Parathyroid adenoma (tissue), 2 donors: ENCODE measurements at regions not wholly inside any gene's neighbourhood (a gene's known extent, or its start where the extent isn't known, plus 50 kb on each side); places are given as distances from the start of the nearest gene placed in this dataset.
"Not testable (repeated sequence)": the region's sequence is repeated elsewhere in the genome, so short reads cannot be mapped to it uniquely, and the experiment has no call there.

Source experiments
- H2AFZ ChIP-seq: fragments of 300-600 bp; sonication (generic); one replicate; pipeline ENCODE4 v1.7.0; 2017; ENCODE audit warnings: antibody characterized with exemption, mild to moderate bottlenecking
- H3K27ac ChIP-seq: fragments of 300-600 bp; sonication (generic); one replicate; pipeline ENCODE4 v1.7.0; 2017
- H3K27me3 ChIP-seq: fragments of 300-600 bp; sonication (generic); one replicate; pipeline ENCODE4 v1.7.0; 2017; ENCODE audit warnings: low read length; ENCODE audit not compliant: control insufficient read depth, insufficient read depth
- H3K36me3 ChIP-seq: fragments of 300-600 bp; sonication (generic); one replicate; pipeline ENCODE4 v1.7.0; 2017; ENCODE audit warnings: low read length; ENCODE audit not compliant: control insufficient read depth, insufficient read depth
- H3K4me1 ChIP-seq: fragments of 300-600 bp; sonication (generic); one replicate; pipeline ENCODE4 v1.7.0; 2017; ENCODE audit warnings: control low read depth
- H3K4me2 ChIP-seq: fragments of 300-600 bp; sonication (generic); one replicate; pipeline ENCODE4 v1.7.0; 2017; ENCODE audit warnings: low read length
- H3K4me3 ChIP-seq: fragments of 300-600 bp; sonication (generic); one replicate; pipeline ENCODE4 v1.7.0; 2017; ENCODE audit warnings: low read depth, low read length
- H3K79me2 ChIP-seq: fragments of 300-600 bp; sonication (generic); one replicate; pipeline ENCODE4 v1.7.0; 2017; ENCODE audit warnings: control low read depth
- H3K9ac ChIP-seq: fragments of 300-600 bp; sonication (generic); one replicate; pipeline ENCODE4 v1.7.0; 2017; ENCODE audit warnings: mild to moderate bottlenecking
- H3K9me3 ChIP-seq: fragments of 300-600 bp; sonication (generic); one replicate; pipeline ENCODE4 v1.7.0; 2017; ENCODE audit warnings: low read length; ENCODE audit not compliant: control insufficient read depth
- CTCF ChIP-seq: fragments of 300-600 bp; sonication (generic); IDR thresholded peaks from one replicate; pipeline ENCODE4 v1.7.0; 2017; ENCODE audit warnings: antibody characterized with exemption, mild to moderate bottlenecking
- donor health status: primary hyperparathyroidism.

DNA sequence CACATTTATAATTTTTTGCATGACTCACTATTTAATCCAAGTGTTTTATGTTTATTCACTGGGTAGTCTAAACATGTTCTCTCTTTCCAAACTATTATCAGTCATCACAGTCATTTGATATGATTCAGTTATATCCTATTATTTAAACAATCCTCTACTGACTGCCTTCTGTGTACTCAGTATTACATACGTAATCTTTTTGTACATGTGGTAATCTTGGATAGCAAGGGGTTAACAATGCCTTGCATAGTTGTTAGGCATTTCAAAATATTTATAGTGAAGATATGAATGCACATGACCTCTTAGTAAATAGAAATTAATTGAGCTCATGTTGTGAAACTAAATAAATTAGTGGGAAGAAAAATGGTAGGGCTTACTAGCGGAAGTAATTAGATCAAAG, 379.4 kb upstream of the KIAA1217 start:
- Histone ChIP-seq H3K79me2 (no peaks in the 10 kb centered on the region), H3K9me3 (no peaks in the 10 kb centered on the region), H3K36me3 (no peaks in the 10 kb centered on the region), H2AFZ (no peak overlapping the region), H3K9ac (no peak overlapping the region), H3K4me3 (no peak overlapping the region), H3K27ac (no peak overlapping the region), H3K4me1 (peaks cover 6% of the 10 kb centered on the region), H3K4me2 (no peak overlapping the region), H3K27me3 (no peaks in the 10 kb centered on the region)
- TF ChIP-seq CTCF = no peak

DNA sequence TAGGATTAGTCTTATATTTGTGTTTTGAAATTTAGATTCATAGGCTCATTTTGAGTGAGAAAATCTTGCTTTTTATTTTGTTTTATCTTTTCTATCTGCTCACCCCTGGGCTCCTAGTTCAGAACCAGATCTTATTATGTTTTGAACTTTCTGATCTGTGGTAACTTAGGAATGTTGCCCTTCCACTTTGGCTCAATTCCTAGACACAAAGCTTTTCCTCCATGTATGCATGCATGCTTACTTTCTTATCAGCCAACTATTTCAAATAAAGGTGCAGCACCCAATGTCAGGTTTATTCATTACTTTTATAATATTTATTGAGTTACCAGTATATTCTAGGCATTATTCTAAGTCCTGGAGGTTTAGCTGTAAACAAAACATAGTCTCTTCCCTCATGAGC, 374.8 kb upstream of the KIAA1217 start:
- no peaks in the 10 kb centered on the region for H3K27me3 ChIP-seq
- H3K79me2 ChIP-seq = no peaks in the 10 kb centered on the region
- peaks cover 6% of the 10 kb centered on the region for H3K4me1 ChIP-seq
- no peaks in the 10 kb centered on the region for H3K36me3 ChIP-seq
- H3K9me3 ChIP-seq = no peaks in the 10 kb centered on the region
- H3K9ac ChIP-seq = no peak overlapping the region
- no peak for TF ChIP-seq CTCF
- no peak overlapping the region for H3K4me3 ChIP-seq
- H2AFZ ChIP-seq = no peak overlapping the region
- H3K4me2 ChIP-seq = no peak overlapping the region
- no peak overlapping the region for H3K27ac ChIP-seq

DNA sequence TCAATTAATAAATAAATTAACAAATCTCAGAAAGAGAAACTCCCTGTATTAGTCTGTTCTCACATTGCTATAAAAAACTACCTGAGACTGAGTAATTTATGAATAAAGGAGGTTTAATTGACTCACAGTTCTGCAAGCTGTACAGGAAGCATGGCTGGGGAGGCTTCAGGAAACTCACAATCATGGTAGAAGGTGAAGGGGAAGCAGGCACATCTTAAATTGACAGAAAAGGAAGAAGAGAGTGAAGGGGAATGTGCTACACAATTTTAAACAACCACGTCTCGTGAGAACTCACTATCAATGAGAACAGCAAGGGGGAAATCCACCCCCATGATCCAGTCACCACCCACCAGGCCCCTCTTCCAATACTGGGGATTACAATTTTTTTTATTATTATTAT, 358.3 kb upstream of the KIAA1217 start:
- no peak overlapping the region for H3K27ac ChIP-seq
- no peaks in the 10 kb centered on the region for H3K79me2 ChIP-seq
- H3K4me3 ChIP-seq = no peak overlapping the region
- H3K4me1 ChIP-seq = no peaks in the 10 kb centered on the region
- no peak overlapping the region for H3K9ac ChIP-seq
- no peak overlapping the region for H2AFZ ChIP-seq
- H3K4me2 ChIP-seq = no peak overlapping the region
- no peaks in the 10 kb centered on the region for H3K36me3 ChIP-seq
- H3K27me3 ChIP-seq = no peaks in the 10 kb centered on the region
- no peaks in the 10 kb centered on the region for H3K9me3 ChIP-seq
- TF ChIP-seq CTCF = no peak

GRCh38 chr10:23859598-23859997, 349.3 kb upstream of the KIAA1217 start:
- H3K4me1 ChIP-seq = no peaks in the 10 kb centered on the region
- no peak overlapping the region for H3K27ac ChIP-seq
- H3K4me3 ChIP-seq = no peak overlapping the region
- H3K9me3 ChIP-seq = no peaks in the 10 kb centered on the region
- no peak for TF ChIP-seq CTCF
- no peak overlapping the region for H3K9ac ChIP-seq
- H3K79me2 ChIP-seq = no peaks in the 10 kb centered on the region
- no peak overlapping the region for H2AFZ ChIP-seq
- no peak overlapping the region for H3K4me2 ChIP-seq
- no peaks in the 10 kb centered on the region for H3K27me3 ChIP-seq
- no peaks in the 10 kb centered on the region for H3K36me3 ChIP-seq

- H3K4me1 ChIP-seq = no peaks in the 10 kb centered on the region
- no peak overlapping the region for H3K9ac ChIP-seq
- TF ChIP-seq CTCF = no peak
- no peaks in the 10 kb centered on the region for H3K27me3 ChIP-seq
- no peaks in the 10 kb centered on the region for H3K79me2 ChIP-seq
- no peak overlapping the region for H2AFZ ChIP-seq
- H3K36me3 ChIP-seq = no peaks in the 10 kb centered on the region
- no peak overlapping the region for H3K4me3 ChIP-seq
- H3K9me3 ChIP-seq = no peaks in the 10 kb centered on the region
- H3K4me2 ChIP-seq = no peak overlapping the region
- H3K27ac ChIP-seq = no peak overlapping the region
These were observed 344.2 kb upstream of the KIAA1217 start for GRCh38 chr10:23864631-23865147.

GRCh38 chr10:23866985-23867384, 342.0 kb upstream of the KIAA1217 start:
- not testable (repeated sequence) for H3K4me2 ChIP-seq, H3K27ac ChIP-seq

More at GRCh38 chr10:23866985-23867384, 342.0 kb upstream of the KIAA1217 start:
- not testable (repeated sequence) for H3K9me3 ChIP-seq, H3K36me3 ChIP-seq, H3K4me1 ChIP-seq, H3K79me2 ChIP-seq, H3K9ac ChIP-seq, H3K27me3 ChIP-seq, H3K4me3 ChIP-seq, H2AFZ ChIP-seq
